Thymus (tissue), 11 donors: ENCODE measurements at regions not wholly inside any gene's neighbourhood (a gene's known extent, or its start where the extent isn't known, plus 50 kb on each side); places are given as distances from the start of the nearest gene placed in this dataset.

Experiments used
- DNase-seq, 9 donors: peaks; one replicate each; pipeline ENCODE4 v3.0.0-alpha.2; 2013; ENCODE audit warnings: low spot score in 9 of 9, low read depth in 6 of 9, missing footprints in 1 of 9
- H3K27ac ChIP-seq, 2 donors: one replicate each; pipeline ENCODE4 v1.5.1; 2013; ENCODE audit warnings: control low read depth in 1 of 2, low read depth in 1 of 2, low read length in 1 of 2, mild to moderate bottlenecking in 1 of 2, moderate library complexity in 1 of 2
- H3K27me3 ChIP-seq, 2 donors: one replicate each; pipeline ENCODE4 v1.5.1; 2013; ENCODE audit warnings: low read length in 1 of 2; ENCODE audit not compliant: control insufficient read depth in 2 of 2, insufficient read depth in 1 of 2
- H3K36me3 ChIP-seq, 2 donors: one replicate each; pipeline ENCODE4 v1.5.1; 2013; ENCODE audit warnings: low read length in 1 of 2, mild to moderate bottlenecking in 1 of 2, moderate library complexity in 1 of 2; ENCODE audit not compliant: control insufficient read depth in 2 of 2, insufficient read depth in 2 of 2
- H3K4me1 ChIP-seq, 2 donors: one replicate each; pipeline ENCODE4 v1.5.1; 2013; ENCODE audit warnings: low read length in 2 of 2; ENCODE audit not compliant: control insufficient read depth in 2 of 2, insufficient read depth in 2 of 2
- H3K4me3 ChIP-seq, 2 donors: one replicate each; pipeline ENCODE4 v1.5.1; 2013; ENCODE audit warnings: low read length in 2 of 2, control low read depth in 1 of 2, mild to moderate bottlenecking in 1 of 2
- H3K9me3 ChIP-seq, 2 donors: one replicate each; pipeline ENCODE4 v1.5.1; 2013; ENCODE audit warnings: low read length in 1 of 2, mild to moderate bottlenecking in 1 of 2; ENCODE audit not compliant: control insufficient read depth in 2 of 2, insufficient read depth in 1 of 2
- WGBS: extraction: QIAGEN DNeasy Blood & Tissue Kit; methylation state at CpG from one replicate; pipeline ENCODE4 v1.1.7; 2013; 5-methylcytosine and 5-hydroxymethylcytosine counted together
- donor health status: healthy.

DNA sequence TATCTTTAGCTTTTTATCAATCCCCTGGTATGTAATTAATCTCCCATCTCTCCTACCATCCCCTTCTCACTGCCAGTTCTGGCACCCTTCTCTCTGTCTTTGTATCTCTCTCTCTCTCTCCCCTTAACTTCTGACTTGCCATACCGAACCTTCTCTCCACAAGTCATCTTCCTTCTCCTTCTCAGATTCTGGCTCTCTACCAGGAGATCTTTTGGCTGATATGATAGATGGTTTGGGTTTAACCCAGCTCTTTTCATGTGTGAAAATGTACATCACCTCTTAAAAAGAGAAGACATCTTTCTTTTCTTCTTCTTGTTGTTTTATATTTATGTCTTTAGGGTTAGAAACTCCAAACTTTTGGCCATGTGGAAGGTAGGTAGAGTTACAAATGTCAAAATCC lies 196.7 kb downstream of the HGF start:
- no peaks in the 10 kb centered on the region for H3K9me3 ChIP-seq
- no peak overlapping the region for H3K27ac ChIP-seq
- H3K36me3 ChIP-seq: no peaks in the 10 kb centered on the region
- no peaks in the 10 kb centered on the region for H3K27me3 ChIP-seq
- no peaks in the 10 kb centered on the region for H3K4me1 ChIP-seq
- no peak overlapping the region for H3K4me3 ChIP-seq
- no peak for DNase-seq
- 57% methylated on average over 1 of the region's 1 CpG for WGBS

DNA sequence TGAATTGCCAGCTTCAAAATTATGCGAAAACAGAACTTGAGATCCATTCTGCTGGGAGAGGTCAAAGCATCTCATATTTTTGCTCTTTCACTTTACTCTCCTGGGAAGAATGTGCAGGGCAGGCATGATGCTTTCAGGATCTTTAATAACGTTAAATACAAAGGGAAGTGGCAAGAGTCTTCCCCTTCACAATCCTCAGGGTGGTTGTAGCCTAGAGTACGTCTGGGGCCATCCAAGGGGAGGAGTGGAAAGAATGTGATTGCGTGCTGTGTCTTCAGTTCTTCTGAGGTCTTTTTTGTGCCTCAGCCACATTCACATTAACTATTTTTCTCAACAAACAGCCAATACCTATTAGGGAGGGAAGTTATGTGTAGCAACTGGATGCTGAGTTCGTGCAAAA lies 207.3 kb downstream of the HGF start:
- Histone ChIP-seq H3K4me3 (no peak overlapping the region), H3K27me3 (no peaks in the 10 kb centered on the region), H3K9me3 (no peaks in the 10 kb centered on the region), H3K36me3 (no peaks in the 10 kb centered on the region), H3K4me1 (no peaks in the 10 kb centered on the region), H3K27ac (no peak overlapping the region)
- DNase-seq: no peak
- 87% methylated on average over 5 of the region's 5 CpGs for WGBS

DNA sequence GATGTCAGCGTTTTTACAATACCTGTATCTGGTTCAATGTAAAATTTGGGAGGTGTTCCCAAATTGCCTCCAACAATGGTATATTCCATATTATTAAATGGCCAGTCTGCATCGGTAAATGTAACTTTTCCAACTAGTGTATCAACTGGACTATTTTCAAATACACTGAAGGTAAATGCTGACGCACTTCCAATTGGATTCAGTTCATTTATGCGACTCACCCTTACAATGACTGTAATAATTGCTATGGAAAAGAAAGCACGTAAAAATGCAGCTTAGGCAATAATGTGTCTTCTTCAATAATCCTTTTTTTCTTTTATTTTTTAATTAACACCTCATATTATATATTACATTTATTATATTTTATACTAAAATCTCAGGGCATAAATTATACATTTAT lies 209.1 kb downstream of the HGF start:
- H3K4me3 ChIP-seq: no peak overlapping the region
- no peaks in the 10 kb centered on the region for H3K4me1 ChIP-seq
- no peak overlapping the region for H3K27ac ChIP-seq
- no peaks in the 10 kb centered on the region for H3K27me3 ChIP-seq
- no peak for DNase-seq
- H3K9me3 ChIP-seq: no peaks in the 10 kb centered on the region
- no peaks in the 10 kb centered on the region for H3K36me3 ChIP-seq
- 98% methylated on average over 5 of the region's 5 CpGs for WGBS

DNA sequence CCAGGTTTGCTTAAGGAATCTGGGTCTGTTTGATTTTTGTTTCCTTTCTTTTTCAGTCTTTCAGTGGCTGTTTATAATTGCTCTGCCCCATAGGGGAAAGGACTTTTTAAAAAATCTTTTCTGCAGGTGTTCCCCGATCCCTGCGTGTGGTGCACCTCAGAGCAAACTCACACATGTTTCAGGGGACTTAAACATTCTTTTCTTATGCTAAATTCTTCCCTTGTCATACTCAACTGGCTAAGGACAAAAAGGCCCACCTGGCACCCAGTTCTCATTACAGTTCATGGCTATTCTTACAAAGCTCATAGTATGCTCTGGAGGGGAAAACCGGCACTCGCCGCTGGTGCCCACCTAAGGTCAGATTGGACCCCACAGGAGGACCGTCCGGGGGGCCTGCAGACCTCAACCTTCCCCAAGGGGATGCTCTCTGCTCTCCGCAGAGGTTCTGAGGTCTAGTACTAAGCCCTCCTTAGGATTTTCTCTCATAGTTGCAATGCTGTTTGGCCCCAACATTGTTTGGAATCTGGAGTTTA lies 220.3 kb downstream of the HGF start:
- 98% methylated on average over 8 of the region's 8 CpGs for WGBS
- Histone ChIP-seq H3K4me1 (no peaks in the 10 kb centered on the region), H3K27me3 (no peaks in the 10 kb centered on the region), H3K27ac (no peak overlapping the region), H3K9me3 (no peaks in the 10 kb centered on the region), H3K4me3 (no peak overlapping the region), H3K36me3 (no peaks in the 10 kb centered on the region)
- no peak for DNase-seq

DNA sequence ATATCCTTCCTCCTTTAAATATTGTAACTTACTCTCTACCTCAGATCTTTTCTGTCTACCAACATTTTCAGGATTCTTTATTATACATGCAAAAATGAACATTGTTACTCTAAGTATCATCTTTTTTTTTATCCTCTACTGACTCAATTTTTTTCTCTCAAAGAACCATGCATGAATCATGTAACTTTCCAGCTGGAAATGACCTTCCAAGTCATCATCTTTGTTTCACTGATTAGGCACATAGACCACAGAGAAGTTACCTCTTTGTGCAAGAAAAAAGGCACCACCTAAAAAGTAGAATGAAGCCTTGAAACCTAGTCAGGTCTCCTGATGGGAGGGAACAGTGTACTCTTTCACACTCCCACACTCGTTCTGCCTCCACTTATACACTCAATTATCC lies 234.9 kb downstream of the HGF start:
- no peak for DNase-seq
- no peaks in the 10 kb centered on the region for H3K4me1 ChIP-seq
- no peaks in the 10 kb centered on the region for H3K27me3 ChIP-seq
- no peaks in the 10 kb centered on the region for H3K36me3 ChIP-seq
- no peaks in the 10 kb centered on the region for H3K9me3 ChIP-seq
- H3K27ac ChIP-seq: no peak overlapping the region
- no peak overlapping the region for H3K4me3 ChIP-seq
- 91% methylated on average over 1 of the region's 1 CpG for WGBS

DNA sequence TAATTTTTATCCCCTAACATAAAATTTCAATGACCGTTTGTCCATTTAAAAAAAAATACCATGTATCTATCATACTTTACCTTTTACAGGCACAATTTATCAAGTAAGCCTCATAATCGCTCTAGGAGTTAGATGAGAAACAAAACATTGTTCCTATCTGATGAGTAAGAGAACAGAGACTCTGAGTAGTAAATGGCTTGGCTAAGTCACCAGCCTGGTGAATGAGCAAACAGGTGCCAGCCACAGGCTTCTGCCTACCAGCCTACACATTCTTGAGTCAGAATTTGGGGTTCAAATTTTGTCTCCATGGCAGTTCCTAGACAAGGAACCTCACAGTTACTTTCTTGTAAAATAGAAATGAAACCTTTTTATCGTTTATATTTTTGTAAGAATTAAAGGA lies 235.4 kb downstream of the HGF start:
- DNase-seq: no peak
- Histone ChIP-seq H3K36me3 (no peaks in the 10 kb centered on the region), H3K4me1 (no peaks in the 10 kb centered on the region), H3K27ac (no peak overlapping the region), H3K9me3 (no peaks in the 10 kb centered on the region), H3K4me3 (no peak overlapping the region), H3K27me3 (no peaks in the 10 kb centered on the region)
- 96% methylated on average over 3 of the region's 3 CpGs for WGBS

DNA sequence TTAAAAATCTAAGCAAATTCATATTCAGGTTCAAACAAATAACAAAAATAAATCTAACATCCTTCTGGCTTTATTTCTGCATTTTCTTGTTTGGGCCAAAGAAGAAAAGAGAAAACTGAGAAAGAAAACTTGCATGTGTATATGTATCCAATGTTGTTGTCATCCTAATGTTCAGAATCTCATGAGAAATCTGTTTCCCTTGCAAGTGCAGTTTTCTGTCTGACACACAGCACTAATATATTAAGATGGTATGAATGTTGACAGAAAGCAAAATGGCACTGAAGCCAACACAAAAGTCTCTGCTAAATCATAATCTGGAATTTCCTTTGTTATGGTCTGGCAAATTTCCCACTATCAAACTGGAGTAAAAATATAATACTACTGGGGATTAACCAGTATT lies 235.9 kb downstream of the HGF start:
- H3K4me1 ChIP-seq: no peaks in the 10 kb centered on the region
- no peak overlapping the region for H3K27ac ChIP-seq
- no peaks in the 10 kb centered on the region for H3K9me3 ChIP-seq
- no peak overlapping the region for H3K4me3 ChIP-seq
- no peaks in the 10 kb centered on the region for H3K36me3 ChIP-seq
- no peak for DNase-seq
- no peaks in the 10 kb centered on the region for H3K27me3 ChIP-seq

DNA sequence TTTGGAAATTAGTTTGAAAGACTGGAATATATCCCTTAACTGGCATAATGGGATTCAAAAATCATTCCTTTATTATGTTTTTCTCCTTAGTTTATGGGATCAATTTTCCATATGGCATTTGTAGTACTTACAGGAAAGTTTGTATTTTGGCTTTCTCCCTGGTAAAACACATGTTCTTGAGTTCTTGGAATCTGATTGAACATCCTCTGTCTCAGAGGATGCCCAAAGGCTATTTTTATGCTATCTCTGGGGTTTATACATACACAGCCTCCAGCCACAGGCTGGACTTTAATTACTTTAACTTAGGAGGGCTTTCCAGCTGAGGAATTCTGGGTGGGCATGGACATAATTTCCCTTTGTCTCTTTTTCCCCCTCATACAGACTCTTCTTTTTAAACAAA lies 236.4 kb downstream of the HGF start:
- Histone ChIP-seq H3K27me3 (no peaks in the 10 kb centered on the region), H3K27ac (no peak overlapping the region), H3K36me3 (no peaks in the 10 kb centered on the region), H3K4me1 (no peaks in the 10 kb centered on the region), H3K9me3 (no peaks in the 10 kb centered on the region), H3K4me3 (no peak overlapping the region)
- DNase-seq: no peak

DNA sequence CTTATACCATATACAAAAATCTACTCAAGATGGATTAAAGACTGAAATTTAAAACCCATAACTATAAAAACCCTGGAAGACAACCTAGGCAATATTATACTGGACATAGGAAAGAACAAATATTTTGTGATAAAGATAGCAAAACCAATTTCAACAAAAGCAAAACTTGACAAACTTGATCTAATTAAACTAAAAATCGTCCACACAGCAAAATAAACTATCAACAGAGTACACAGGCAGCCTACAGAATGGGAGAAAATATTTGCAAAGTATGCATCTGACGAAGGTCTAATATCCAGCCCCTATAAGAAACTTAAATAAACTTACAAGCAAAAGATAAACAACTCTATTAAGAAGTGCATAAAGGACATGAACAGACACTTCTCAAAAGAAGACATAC lies 240.1 kb downstream of the HGF start:
- Histone ChIP-seq H3K4me3 (no peak overlapping the region), H3K9me3 (no peaks in the 10 kb centered on the region), H3K36me3 (no peaks in the 10 kb centered on the region), H3K4me1 (no peaks in the 10 kb centered on the region), H3K27ac (no peak overlapping the region), H3K27me3 (no peaks in the 10 kb centered on the region)
- DNase-seq: no peak
- WGBS: 90% methylated on average over 2 of the region's 2 CpGs

DNA sequence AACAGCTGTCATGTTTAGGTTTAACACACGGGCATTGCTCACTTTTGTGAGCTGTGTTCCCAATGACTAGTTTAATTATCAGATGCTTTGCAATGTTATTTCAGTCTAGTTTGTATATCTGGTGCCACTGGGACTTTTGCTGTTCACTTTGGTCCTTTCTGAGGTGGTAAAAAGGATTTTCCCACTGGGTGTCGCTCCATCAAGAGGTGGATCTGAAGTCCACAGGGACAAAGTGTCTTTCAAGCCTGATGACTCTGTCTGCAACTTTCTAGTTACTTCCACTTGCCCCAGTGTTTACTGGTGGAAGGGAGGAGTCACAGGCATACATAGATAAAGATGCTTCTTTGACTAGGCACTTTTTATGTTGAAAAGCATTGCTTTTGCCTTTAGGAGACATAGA lies 242.2 kb downstream of the HGF start:
- no peak for DNase-seq
- no peaks in the 10 kb centered on the region for H3K9me3 ChIP-seq
- no peaks in the 10 kb centered on the region for H3K36me3 ChIP-seq
- no peak overlapping the region for H3K4me3 ChIP-seq
- no peaks in the 10 kb centered on the region for H3K27me3 ChIP-seq
- H3K27ac ChIP-seq: no peak overlapping the region
- WGBS: 95% methylated on average over 2 of the region's 2 CpGs
- no peaks in the 10 kb centered on the region for H3K4me1 ChIP-seq
